GM06990 (cell line): ENCODE measurements at regions not wholly inside any gene's neighbourhood (a gene's known extent, or its start where the extent isn't known, plus 50 kb on each side); places are given as distances from the start of the nearest gene placed in this dataset.

Experiments
- DNase-seq: peaks from one replicate; pipeline ENCODE4 v3.0.0-alpha.2; 2011; ENCODE audit not compliant: insufficient read length; ENCODE audit errors: extremely low read depth
- H3K27me3 ChIP-seq: replicated peaks from 2 replicates; pipeline ENCODE4 v1.6.0; 2011; ENCODE audit warnings: low read length; ENCODE audit not compliant: control insufficient read depth, insufficient read depth
- H3K36me3 ChIP-seq: 2 replicates; pipeline ENCODE4 v1.5.1; 2011; ENCODE audit warnings: low read length; ENCODE audit not compliant: control insufficient read depth, insufficient read depth
- H3K4me3 ChIP-seq: replicated peaks from 2 replicates; pipeline ENCODE4 v1.5.1; 2011; ENCODE audit warnings: low read depth, mild to moderate bottlenecking, control low read depth, low read length
- CTCF ChIP-seq: IDR thresholded peaks from 2 replicates; pipeline ENCODE4 v1.5.1; 2011; ENCODE audit warnings: low read length, control low read depth, mild to moderate bottlenecking, inconsistent platforms; ENCODE audit not compliant: insufficient read depth, poor library complexity, severe bottlenecking

- TF ChIP-seq CTCF: no peak
- DNase-seq: no peak
- no peaks in the 10 kb centered on the region for H3K36me3 ChIP-seq
- no peak overlapping the region for H3K4me3 ChIP-seq
- H3K27me3 ChIP-seq: no peaks in the 10 kb centered on the region
Observed at GRCh38 chr1:118828038-118828437, 160.1 kb downstream of the TBX15 start.

GRCh38 chr1:118827636-118828035 is 160.5 kb downstream of the TBX15 start:
- Histone ChIP-seq H3K4me3 (no peak overlapping the region), H3K27me3 (no peaks in the 10 kb centered on the region), H3K36me3 (no peaks in the 10 kb centered on the region)
- no peak for DNase-seq
- no peak for TF ChIP-seq CTCF

- Histone ChIP-seq H3K36me3 (no peaks in the 10 kb centered on the region), H3K4me3 (no peak overlapping the region), H3K27me3 (no peaks in the 10 kb centered on the region)
- TF ChIP-seq CTCF: no peak
- DNase-seq: no peak
Observed at GRCh38 chr1:118827207-118827606, 160.9 kb downstream of the TBX15 start.

GRCh38 chr1:118826669-118827068 is 161.5 kb downstream of the TBX15 start:
- Histone ChIP-seq H3K4me3 (no peak overlapping the region), H3K27me3 (no peaks in the 10 kb centered on the region), H3K36me3 (no peaks in the 10 kb centered on the region)
- DNase-seq: no peak
- TF ChIP-seq CTCF: no peak

- Histone ChIP-seq H3K36me3 (no peaks in the 10 kb centered on the region), H3K27me3 (no peaks in the 10 kb centered on the region), H3K4me3 (no peak overlapping the region)
- no peak for DNase-seq
- TF ChIP-seq CTCF: no peak
Observed at GRCh38 chr1:118825619-118826018, 162.5 kb downstream of the TBX15 start.

GRCh38 chr1:118821801-118822200 is 166.3 kb downstream of the TBX15 start:
- TF ChIP-seq CTCF: no peak
- Histone ChIP-seq H3K27me3 (no peaks in the 10 kb centered on the region), H3K4me3 (no peak overlapping the region), H3K36me3 (no peaks in the 10 kb centered on the region)
- DNase-seq: no peak
